BJ (cell line): ENCODE measurements at regions not wholly inside any gene's neighbourhood (a gene's known extent, or its start where the extent isn't known, plus 50 kb on each side); places are given as distances from the start of the nearest gene placed in this dataset.

Source experiments
- CTCF ChIA-PET: fragments of 350-600 bp; formaldehyde crosslinking; extraction: SDS; loops from one replicate; lab custom pipeline; 2021; ENCODE audit warnings: antibody characterized with exemption, inconsistent platforms; lab: Yijun Ruan, JAX
- POLR2A ChIA-PET: fragments of 300-600 bp; sonication (Branson Sonifier 250); formaldehyde crosslinking; extraction: SDS; loops from one replicate; lab custom pipeline; 2021; ENCODE audit warnings: antibody characterized with exemption; lab: Charles Lee
- DNase-seq: peaks from one replicate; pipeline ENCODE4 v3.0.0-alpha.2; 2011; ENCODE audit warnings: low read depth
- H3K27me3 ChIP-seq: 2 replicates; pipeline ENCODE4 v1.6.0; 2011; ENCODE audit warnings: low read length; ENCODE audit not compliant: control insufficient read depth, insufficient read depth
- H3K36me3 ChIP-seq: 2 replicates; pipeline ENCODE4 v1.5.1; 2011; ENCODE audit warnings: low read length; ENCODE audit not compliant: control insufficient read depth, insufficient read depth
- H3K4me3 ChIP-seq: 2 replicates; pipeline ENCODE4 v1.5.1; 2011; ENCODE audit warnings: low read depth, mild to moderate bottlenecking, control low read depth, low read length
- TF ChIP-seq, protein P1 (sequence below): IDR thresholded peaks from 2 replicates; pipeline ENCODE4 v1.5.1; 2011; ENCODE audit warnings: low read depth, mild to moderate bottlenecking, control low read depth, inconsistent platforms, low read length, moderate library complexity; ENCODE audit not compliant: insufficient read depth

DNA sequence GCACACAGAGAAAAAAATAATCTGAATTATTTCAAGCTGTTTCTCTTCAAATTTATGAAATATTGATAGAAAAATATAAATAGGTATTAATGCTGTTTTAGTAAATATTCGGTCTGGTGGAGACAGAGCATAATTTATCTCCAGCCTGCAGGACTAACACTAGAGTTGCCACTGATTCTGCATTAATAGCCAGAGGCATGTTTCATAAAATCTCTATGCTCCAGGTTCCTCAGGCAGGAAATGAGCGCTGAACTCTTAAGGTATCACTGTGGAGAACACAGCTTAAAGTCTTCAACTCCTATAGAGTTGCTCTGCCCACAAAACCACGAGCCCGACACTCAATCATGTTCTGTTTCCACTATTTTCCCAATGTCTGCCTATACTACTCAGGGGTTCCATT, 470.0 kb upstream of the TMPO start:
- CTCF ChIA-PET: no interaction called here
- TF ChIP-seq, protein P1, sequence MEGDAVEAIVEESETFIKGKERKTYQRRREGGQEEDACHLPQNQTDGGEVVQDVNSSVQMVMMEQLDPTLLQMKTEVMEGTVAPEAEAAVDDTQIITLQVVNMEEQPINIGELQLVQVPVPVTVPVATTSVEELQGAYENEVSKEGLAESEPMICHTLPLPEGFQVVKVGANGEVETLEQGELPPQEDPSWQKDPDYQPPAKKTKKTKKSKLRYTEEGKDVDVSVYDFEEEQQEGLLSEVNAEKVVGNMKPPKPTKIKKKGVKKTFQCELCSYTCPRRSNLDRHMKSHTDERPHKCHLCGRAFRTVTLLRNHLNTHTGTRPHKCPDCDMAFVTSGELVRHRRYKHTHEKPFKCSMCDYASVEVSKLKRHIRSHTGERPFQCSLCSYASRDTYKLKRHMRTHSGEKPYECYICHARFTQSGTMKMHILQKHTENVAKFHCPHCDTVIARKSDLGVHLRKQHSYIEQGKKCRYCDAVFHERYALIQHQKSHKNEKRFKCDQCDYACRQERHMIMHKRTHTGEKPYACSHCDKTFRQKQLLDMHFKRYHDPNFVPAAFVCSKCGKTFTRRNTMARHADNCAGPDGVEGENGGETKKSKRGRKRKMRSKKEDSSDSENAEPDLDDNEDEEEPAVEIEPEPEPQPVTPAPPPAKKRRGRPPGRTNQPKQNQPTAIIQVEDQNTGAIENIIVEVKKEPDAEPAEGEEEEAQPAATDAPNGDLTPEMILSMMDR: no peak
- no peaks in the 10 kb centered on the region for H3K36me3 ChIP-seq
- POLR2A ChIA-PET: no interaction called here
- no peak overlapping the region for H3K4me3 ChIP-seq
- no peaks in the 10 kb centered on the region for H3K27me3 ChIP-seq
- DNase-seq: no peak

DNA sequence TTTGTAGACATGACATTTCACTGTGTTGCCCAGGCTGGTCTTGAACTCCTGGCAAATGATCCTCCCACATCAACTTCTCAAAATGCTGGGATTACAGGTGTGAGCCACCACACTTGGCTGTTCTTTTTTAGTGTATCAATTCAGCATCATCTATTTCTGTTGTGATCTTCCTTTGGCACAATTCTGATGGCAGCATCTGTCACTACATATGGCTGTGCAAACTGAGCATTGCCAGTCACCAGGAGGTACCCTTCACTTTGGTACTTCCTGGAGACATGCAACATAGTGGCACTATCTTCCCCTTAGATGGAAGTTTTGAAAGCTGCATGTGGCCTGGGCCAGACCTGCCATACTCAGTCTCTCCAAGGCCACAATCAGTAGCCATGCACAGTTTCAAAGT, 467.1 kb upstream of the TMPO start:
- TF ChIP-seq, protein P1: no peak
- CTCF ChIA-PET: no interaction called here

DNA sequence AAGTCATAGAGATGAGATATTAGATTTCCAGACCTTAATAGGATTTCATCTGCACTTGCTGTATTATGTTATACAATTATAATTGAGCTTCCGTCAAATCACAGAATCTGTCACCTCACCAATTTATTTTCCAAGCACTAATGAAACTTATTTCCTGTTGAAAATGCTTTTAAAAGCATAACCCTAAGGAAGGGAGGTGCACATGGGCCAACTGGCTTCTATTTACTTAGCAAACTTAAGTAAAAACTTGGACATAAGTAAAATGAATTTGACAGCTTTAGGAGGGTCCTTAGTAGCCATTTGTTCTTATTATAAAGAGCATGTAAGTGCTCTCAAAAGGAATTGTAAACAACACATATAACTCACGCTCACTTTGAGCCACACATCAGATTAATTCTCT, 462.2 kb upstream of the TMPO start:
- Histone ChIP-seq H3K27me3 (no peaks in the 10 kb centered on the region), H3K36me3 (no peaks in the 10 kb centered on the region), H3K4me3 (no peak overlapping the region)
- TF ChIP-seq, protein P1: no peak
- ChIA-PET POLR2A (no interaction called here), CTCF (interaction anchor here (0.6 kb wide), 1 partner anchor 721 kb away, joined by 3 read pairs; no protein-coding TSS in a partner anchor)
- no peak for DNase-seq

More for the DNA sequence above, 467.1 kb upstream of the TMPO start:
- Histone ChIP-seq H3K36me3 (no peaks in the 10 kb centered on the region), H3K4me3 (no peak overlapping the region), H3K27me3 (no peaks in the 10 kb centered on the region)
- POLR2A ChIA-PET: no interaction called here
- DNase-seq: no peak

DNA sequence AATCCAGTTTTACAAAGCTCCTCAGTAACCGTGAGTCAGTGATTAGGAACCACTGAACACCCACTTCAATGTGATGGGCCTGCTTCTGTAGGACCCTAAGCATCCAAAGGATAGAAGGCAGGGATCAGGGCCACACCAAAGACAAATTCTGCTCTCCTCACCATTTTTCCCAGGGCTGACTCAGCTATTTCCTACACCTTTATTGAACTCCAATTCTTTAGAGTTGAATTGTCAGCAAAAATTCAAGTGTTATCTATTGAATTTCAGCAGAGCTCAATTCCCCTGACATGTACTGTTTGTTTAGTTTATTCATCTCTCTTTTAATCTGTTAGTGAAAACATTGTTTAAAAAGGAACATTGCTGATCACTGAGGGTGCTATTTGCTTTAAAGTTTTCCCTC, 457.7 kb upstream of the TMPO start:
- CTCF ChIA-PET: interaction anchor here (0.8 kb wide), 1 partner anchor 21 kb away, joined by 4 read pairs; no protein-coding TSS in a partner anchor
- Histone ChIP-seq H3K27me3 (no peaks in the 10 kb centered on the region), H3K4me3 (no peak overlapping the region), H3K36me3 (no peaks in the 10 kb centered on the region)
- TF ChIP-seq, protein P1: no peak
- DNase-seq: no peak
- POLR2A ChIA-PET: no interaction called here

DNA sequence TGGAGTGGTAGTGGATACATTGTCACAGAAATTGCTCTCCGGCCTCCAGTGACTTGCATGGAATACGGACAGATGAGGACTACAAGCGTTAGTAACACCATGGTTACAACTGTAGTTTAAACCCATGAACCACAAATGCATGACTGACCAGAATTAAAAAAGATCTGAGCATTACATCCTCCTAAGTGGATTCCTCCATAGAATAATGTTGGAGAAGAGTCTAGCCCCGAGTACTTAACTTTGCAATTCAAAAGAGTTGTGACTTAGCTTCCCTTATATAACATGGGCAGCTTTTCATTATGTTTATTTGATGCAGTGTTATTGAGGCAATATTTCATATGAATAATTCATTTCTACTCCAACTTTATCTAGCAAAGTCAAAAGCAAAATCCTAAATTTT, 457.2 kb upstream of the TMPO start:
- ChIA-PET POLR2A (no interaction called here), CTCF (interaction anchor here (0.8 kb wide), 1 partner anchor 21 kb away, joined by 4 read pairs; no protein-coding TSS in a partner anchor)

More for the DNA sequence above, 457.2 kb upstream of the TMPO start:
- no peaks in the 10 kb centered on the region for H3K36me3 ChIP-seq
- no peaks in the 10 kb centered on the region for H3K27me3 ChIP-seq
- no peak overlapping the region for H3K4me3 ChIP-seq
- no peak for DNase-seq
- TF ChIP-seq, protein P1: no peak
